Panc1 (cell line): ENCODE measurements at regions not wholly inside any gene's neighbourhood (a gene's known extent, or its start where the extent isn't known, plus 50 kb on each side); places are given as distances from the start of the nearest gene placed in this dataset.

Experiments
- ATAC-seq: fragments of 200-7000 bp; cut with Tn5 transposase; 2 replicates; pipeline ENCODE4 v1.9.1; 2020; ENCODE audit warnings: mild to moderate bottlenecking, moderate library complexity
- BruUV-seq: library from RNA; stranded (reverse); fragments of 400-500 nt; replicated peaks from 2 replicates; lab custom pipeline; 2021; lab: Mats Ljungman, UMichigan
- CTCF ChIA-PET: fragments of 300-600 bp; sonication (Branson Sonifier 250); formaldehyde crosslinking; loops from one replicate; lab custom pipeline; 2022; ENCODE audit warnings: antibody characterized with exemption; lab: Charles Lee
- POLR2A ChIA-PET: fragments of 300-600 bp; sonication (Branson Sonifier 250); formaldehyde crosslinking; loops from one replicate; lab custom pipeline; 2022; ENCODE audit warnings: antibody characterized with exemption; lab: Charles Lee
- DNase-seq: peaks from one replicate; pipeline ENCODE4 v3.0.0-alpha.2; 2010; ENCODE audit warnings: low read depth, low spot score
- H3K27ac ChIP-seq: 2 replicates; pipeline ENCODE4 v1.5.1; 2011; ENCODE audit warnings: mild to moderate bottlenecking, low read length, inconsistent platforms
- H3K27me3 ChIP-seq: fragments of 200-500 bp; sonication (Bioruptor generic); 2 replicates; pipeline ENCODE4 v1.6.0; 2014; ENCODE audit warnings: low read length, inconsistent platforms; ENCODE audit not compliant: control insufficient read depth, insufficient read depth
- H3K36me3 ChIP-seq: fragments of 200-500 bp; sonication (Bioruptor generic); 2 replicates; pipeline ENCODE4 v1.5.1; 2014; ENCODE audit warnings: inconsistent platforms, mild to moderate bottlenecking, low read length, moderate library complexity; ENCODE audit not compliant: control insufficient read depth, insufficient read depth
- H3K4me1 ChIP-seq: 2 replicates; pipeline ENCODE4 v1.5.1; 2011; ENCODE audit warnings: inconsistent platforms, mild to moderate bottlenecking, low read length, moderate library complexity; ENCODE audit not compliant: control insufficient read depth, insufficient read depth
- H3K4me3 ChIP-seq, 2 experiments: 2 replicates each; pipeline ENCODE4 v1.5.1; 2011 to 2012; ENCODE audit warnings: low read depth in 2 of 2, low read length in 2 of 2, mild to moderate bottlenecking in 2 of 2, inconsistent platforms in 1 of 2, moderate library complexity in 1 of 2
- H3K9me3 ChIP-seq: fragments of 200-500 bp; sonication (Bioruptor generic); 2 replicates; pipeline ENCODE4 v1.5.1; 2014; ENCODE audit warnings: low read depth, mild to moderate bottlenecking, inconsistent platforms, low read length, moderate library complexity; ENCODE audit not compliant: control insufficient read depth, insufficient read depth
- CTCF ChIP-seq: fragments of 450-650 bp; IDR thresholded peaks from 2 replicates; pipeline ENCODE4 v1.5.1; 2017; ENCODE audit warnings: mild to moderate bottlenecking
- POLR2AphosphoS5 ChIP-seq: IDR thresholded peaks from 2 replicates; pipeline ENCODE4 v1.6.1; 2012; ENCODE audit warnings: mild to moderate bottlenecking, low read depth, low read length, moderate library complexity
- REST ChIP-seq, 2 experiments: IDR thresholded peaks; 2 replicates each; pipeline ENCODE4 v1.6.1; 2011 to 2012; ENCODE audit warnings: low read depth in 2 of 2, control low read depth in 1 of 2, low read length in 1 of 2, mild to moderate bottlenecking in 1 of 2, moderate library complexity in 1 of 2; ENCODE audit not compliant: insufficient read depth in 1 of 2
- SIN3A ChIP-seq: IDR thresholded peaks from 2 replicates; pipeline ENCODE4 v1.6.1; 2012; ENCODE audit warnings: low read depth, mild to moderate bottlenecking, low read length, moderate library complexity, borderline replicate concordance; ENCODE audit not compliant: insufficient read depth
- TCF7L2 ChIP-seq: IDR thresholded peaks from 2 replicates; pipeline ENCODE4 v1.6.1; 2011; ENCODE audit warnings: mild to moderate bottlenecking, low read depth, low read length, inconsistent platforms
- in situ Hi-C: cut with HindIII; loops from 2 replicates; pipeline ENCODE4 v1.10.0; 2016; ENCODE audit warnings: low sequenced_read_pairs, low pct_unique_long_range_greater_than_20kb
- intact Hi-C: fragments of 100-400 bp; cut with micrococcal nuclease; formaldehyde crosslinking; loops from one replicate; pipeline ENCODE4 v1.10.0; 2022; ENCODE audit not compliant: unreplicated experiment

- intact Hi-C loops: no loop called here
- Histone ChIP-seq H3K27me3 (no peaks in the 10 kb centered on the region), H3K9me3 (no peaks in the 10 kb centered on the region), H3K4me3 (no peak overlapping the region), H3K4me1 (no peaks in the 10 kb centered on the region), H3K27ac (no peak overlapping the region), H3K36me3 (no peaks in the 10 kb centered on the region)
- in situ Hi-C loops: no loop called here
- no peak for DNase-seq
- ATAC-seq: no peak
- CTCF ChIA-PET: interaction anchor here (0.5 kb wide), 1 partner anchor 97 kb away, joined by 3 read pairs; no protein-coding TSS in a partner anchor
- POLR2A ChIA-PET: no interaction called here
- no TSS peak for BruUV-seq
- no peak for TF ChIP-seq CTCF
- no peak for TF ChIP-seq REST (IDR thresholded peaks at IDR 0.05; ENCODE audit: insufficient read depth in 1 of 2, low read depth in 2 of 2, low read length in 1 of 2)
- TF ChIP-seq SIN3A: no peak
- TF ChIP-seq POLR2AphosphoS5: no peak
- TF ChIP-seq TCF7L2: no peak
Observed at GRCh38 chr2:224155371-224155770, 116.3 kb upstream of the SERPINE2 start.

GRCh38 chr2:224151680-224152310 is 112.7 kb upstream of the SERPINE2 start:
- TF ChIP-seq CTCF (no peak), SIN3A (no peak)
- DNase-seq: no peak
- in situ Hi-C loops: no loop called here
- H3K27me3 ChIP-seq: no peaks in the 10 kb centered on the region
- no peak for ATAC-seq
- H3K36me3 ChIP-seq: no peaks in the 10 kb centered on the region
- ChIA-PET CTCF (no interaction called here), POLR2A (no interaction called here)
- no TSS peak for BruUV-seq
- intact Hi-C loops: no loop called here
- no peak overlapping the region for H3K27ac ChIP-seq
- H3K9me3 ChIP-seq: no peaks in the 10 kb centered on the region
- no peak overlapping the region for H3K4me3 ChIP-seq
- no peaks in the 10 kb centered on the region for H3K4me1 ChIP-seq
